MCF 10A (cell line): ENCODE measurements at regions not wholly inside any gene's neighbourhood (a gene's known extent, or its start where the extent isn't known, plus 50 kb on each side); places are given as distances from the start of the nearest gene placed in this dataset.

ENCODE experiments used
- BruUV-seq: library from RNA; stranded (reverse); fragments of 400-500 nt; replicated peaks from 2 replicates; lab custom pipeline; 2021; lab: Mats Ljungman, UMichigan
- CTCF ChIA-PET: fragments of 300-600 bp; sonication (Branson Sonifier 250); formaldehyde crosslinking; extraction: SDS; loops from one replicate; lab custom pipeline; 2021; ENCODE audit warnings: antibody characterized with exemption, inconsistent platforms; lab: Yijun Ruan, JAX
- POLR2A ChIA-PET: fragments of 300-600, 350-650 bp; sonication (Branson Sonifier 250); formaldehyde crosslinking; extraction: SDS; loops from one replicate; lab custom pipeline; 2020; ENCODE audit warnings: antibody characterized with exemption, inconsistent platforms; lab: Yijun Ruan, JAX
- DNase-seq: peaks from one replicate; pipeline ENCODE4 v3.0.0-alpha.2; 2018; ENCODE audit not compliant: unreplicated experiment
- H3K27ac Mint-ChIP-seq: one replicate; pipeline ENCODE4 v1.8.0; 2022; ENCODE audit warnings: mild to moderate bottlenecking, low read depth, mixed read lengths; ENCODE audit not compliant: unreplicated experiment
- H3K27me3 Mint-ChIP-seq: one replicate; pipeline ENCODE4 v1.8.0; 2022; ENCODE audit warnings: mixed read lengths; ENCODE audit not compliant: insufficient read depth, unreplicated experiment
- H3K36me3 Mint-ChIP-seq: one replicate; pipeline ENCODE4 v1.8.0; 2022; ENCODE audit warnings: mild to moderate bottlenecking, moderate library complexity, mixed read lengths; ENCODE audit not compliant: insufficient read depth, unreplicated experiment
- H3K4me1 Mint-ChIP-seq: one replicate; pipeline ENCODE4 v1.8.0; 2022; ENCODE audit warnings: mixed read lengths; ENCODE audit not compliant: insufficient read depth, unreplicated experiment
- H3K4me3 Mint-ChIP-seq: one replicate; pipeline ENCODE4 v1.8.0; 2022; ENCODE audit warnings: mild to moderate bottlenecking, moderate library complexity, mixed read lengths; ENCODE audit not compliant: unreplicated experiment
- H3K9me3 Mint-ChIP-seq: one replicate; pipeline ENCODE4 v1.8.0; 2022; ENCODE audit warnings: mixed read lengths; ENCODE audit not compliant: unreplicated experiment
- CTCF ChIP-seq: fragments of 200-600 bp; IDR thresholded peaks from one replicate; pipeline ENCODE4 v1.8.0; 2022; ENCODE audit warnings: antibody characterized with exemption, mild to moderate bottlenecking; ENCODE audit not compliant: unreplicated experiment
- intact Hi-C: fragments of 100-400 bp; cut with micrococcal nuclease; formaldehyde crosslinking; loops from 2 replicates; pipeline ENCODE4 v1.14.1; 2022

DNA sequence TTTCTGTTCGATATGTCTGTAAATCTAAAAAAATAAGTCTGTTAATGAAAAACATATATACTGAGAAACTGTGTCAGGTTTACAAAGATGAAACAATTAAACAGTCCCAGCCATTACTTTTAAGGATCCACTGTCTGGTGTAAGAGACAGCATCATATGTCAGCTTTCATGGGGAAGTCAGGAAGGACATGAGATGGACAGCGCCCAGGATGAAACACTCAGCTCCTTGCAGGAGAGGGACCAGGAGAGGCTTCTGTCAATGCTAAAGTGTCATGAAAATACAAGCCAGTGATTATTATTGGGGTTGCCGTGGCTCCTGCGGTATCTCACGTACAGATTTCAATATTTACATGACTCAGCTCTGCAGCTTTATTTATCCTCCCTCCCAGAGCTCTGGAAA, 1524.6 kb downstream of the TBC1D22A start:
- Mint-ChIP-seq H3K9me3 (peaks cover 48% of the 10 kb centered on the region), H3K4me1 (no peaks in the 10 kb centered on the region), H3K36me3 (no peaks in the 10 kb centered on the region), H3K27ac (no peak overlapping the region), H3K27me3 (no peaks in the 10 kb centered on the region), H3K4me3 (no peak overlapping the region)
- ChIA-PET POLR2A (no interaction called here), CTCF (no interaction called here)
- no TSS peak for BruUV-seq
- TF ChIP-seq CTCF: no peak
- intact Hi-C loops: no loop called here
- DNase-seq: no peak

DNA sequence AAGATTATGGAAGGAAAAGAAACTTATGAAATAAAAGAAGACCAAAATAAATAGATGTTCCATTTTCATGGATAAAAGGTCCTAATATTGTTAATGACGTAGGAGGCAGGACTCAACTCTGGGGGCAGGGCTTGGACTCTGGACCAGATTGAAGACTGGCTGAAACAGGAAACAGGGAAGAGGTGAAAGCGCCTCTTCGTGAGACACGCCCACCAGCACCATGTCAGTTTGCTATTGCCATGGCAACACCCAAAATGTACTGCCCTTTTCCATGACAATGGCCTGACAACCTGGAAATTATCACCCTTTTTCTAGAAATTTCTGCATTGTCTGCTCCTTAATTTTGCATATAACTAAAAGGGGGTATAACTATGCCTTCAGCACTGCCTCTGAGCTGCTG, 1522.2 kb downstream of the TBC1D22A start:
- ChIA-PET POLR2A (no interaction called here), CTCF (no interaction called here)
- Mint-ChIP-seq H3K27me3 (no peaks in the 10 kb centered on the region), H3K4me1 (no peaks in the 10 kb centered on the region), H3K36me3 (no peaks in the 10 kb centered on the region), H3K27ac (no peak overlapping the region), H3K4me3 (no peak overlapping the region), H3K9me3 (peaks cover 60% of the 10 kb centered on the region)
- no TSS peak for BruUV-seq
- no peak for TF ChIP-seq CTCF
- DNase-seq: no peak
- intact Hi-C loops: no loop called here

GRCh38 chr22:48282804-48283203, 1520.4 kb downstream of the TBC1D22A start:
- intact Hi-C loops: no loop called here
- CTCF ChIA-PET: no interaction called here
- H3K4me3 Mint-ChIP-seq: no peak overlapping the region
- TF ChIP-seq CTCF: no peak
- no peaks in the 10 kb centered on the region for H3K4me1 Mint-ChIP-seq
- no peak for DNase-seq
- BruUV-seq: no TSS peak
- no peak overlapping the region for H3K27ac Mint-ChIP-seq
- POLR2A ChIA-PET: no interaction called here
- peaks cover 56% of the 10 kb centered on the region for H3K9me3 Mint-ChIP-seq
- no peaks in the 10 kb centered on the region for H3K27me3 Mint-ChIP-seq
- H3K36me3 Mint-ChIP-seq: no peaks in the 10 kb centered on the region

GRCh38 chr22:48279461-48279756, 1517.0 kb downstream of the TBC1D22A start:
- H3K9me3 Mint-ChIP-seq: peaks cover 52% of the 10 kb centered on the region

More at GRCh38 chr22:48279461-48279756, 1517.0 kb downstream of the TBC1D22A start:
- Mint-ChIP-seq H3K4me3 (no peak overlapping the region), H3K4me1 (no peaks in the 10 kb centered on the region), H3K27me3 (no peaks in the 10 kb centered on the region), H3K27ac (no peak overlapping the region), H3K36me3 (no peaks in the 10 kb centered on the region)
- CTCF ChIA-PET: no interaction called here
- POLR2A ChIA-PET: no interaction called here
- intact Hi-C loops: no loop called here
- BruUV-seq: no TSS peak
- DNase-seq: no peak
- no peak for TF ChIP-seq CTCF
